ENCODE measurements at regions not wholly inside any gene's neighbourhood (a gene's known extent, or its start where the extent isn't known, plus 50 kb on each side); places are given as distances from the start of the nearest gene placed in this dataset.

GRCh38 chr14:100467046-100467750 is 120.0 kb downstream of the BEGAIN start:
- no peaks in the 10 kb centered on the region for H3K9me3 ChIP-seq (ENCODE audit: control insufficient read depth in 1 of 2, insufficient read depth in 1 of 2, low read depth in 1 of 2, low read length in 2 of 2)
- no peaks in the 10 kb centered on the region for H3K9me2 ChIP-seq (ENCODE audit: insufficient read depth)
- intact Hi-C loops (cut with micrococcal nuclease), result no loop called here
- no TSS peak for BruUV-seq (replicated peaks)
- RAD21 ChIA-PET (ENCODE audit: low non-redundant PET in 1 of 2, low total read pairs in 2 of 2, uncharacterized antibody in 2 of 2, unreplicated experiment in 2 of 2), result no interaction called here
- POLR2A ChIA-PET, result no interaction called here
- peaks cover 23% of the 10 kb centered on the region; the same call in 1 of the 2 replicates for H3K27me3 ChIP-seq (ENCODE audit: insufficient read depth, low read length)
- H3K79me2 ChIP-seq (ENCODE audit: insufficient read depth, low read length), result no peaks in the 10 kb centered on the region
- H3K36me3 ChIP-seq (ENCODE audit: control insufficient read depth in 1 of 2, insufficient read depth in 2 of 2, low read length in 2 of 2), result no peaks in the 10 kb centered on the region
- no peak for TF ChIP-seq SIN3A (IDR thresholded peaks at IDR 0.05; ENCODE audit: low read depth)
- TF ChIP-seq SRF (IDR thresholded peaks at IDR 0.05; ENCODE audit: low read depth), result no peak
- no peak for TF ChIP-seq EGR1 (IDR thresholded peaks at IDR 0.05; ENCODE audit: low read depth)
- no peak for TF ChIP-seq SP1 (IDR thresholded peaks at IDR 0.05; ENCODE audit: low read depth)
- no peak for TF ChIP-seq ZBTB33 (IDR thresholded peaks at IDR 0.05; ENCODE audit: extremely low read depth, insufficient replicate concordance, low read length)
- TF ChIP-seq CTCF (IDR thresholded peaks at IDR 0.05 in 2 of 3, conservative IDR thresholded peaks at IDR 0.05 in 1 of 3; ENCODE audit: borderline replicate concordance in 1 of 3, insufficient read depth in 1 of 3, low read depth in 2 of 3, low read length in 2 of 3), result no peak
- no peak for TF ChIP-seq REST (IDR thresholded peaks at IDR 0.05; ENCODE audit: low read depth)
- no peak for TF ChIP-seq FOSL1 (IDR thresholded peaks at IDR 0.05; ENCODE audit: low read depth)
- TF ChIP-seq MAX (IDR thresholded peaks at IDR 0.05), result no peak
- no peak for TF ChIP-seq EZH2 (IDR thresholded peaks at IDR 0.05)
- no peak for TF ChIP-seq POLR2AphosphoS5 (IDR thresholded peaks at IDR 0.05; ENCODE audit: low read depth, low read length)
- TF ChIP-seq JUND (IDR thresholded peaks at IDR 0.05), result no peak
- TF ChIP-seq ELF1 (IDR thresholded peaks at IDR 0.05; ENCODE audit: borderline replicate concordance, low read depth), result no peak
- no peak for TF ChIP-seq EZH2phosphoT487 (IDR thresholded peaks at IDR 0.05; ENCODE audit: borderline replicate concordance)
- H3K4me1 ChIP-seq (ENCODE audit: control insufficient read depth in 1 of 2, insufficient read depth in 2 of 2, low read length in 2 of 2), result peaks cover 17 to 21% of the 10 kb centered on the region in 2 experiments
- DNase-seq (ENCODE audit: low read depth, low spot score), result no peak
- H3K27ac ChIP-seq (ENCODE audit: low read depth, low read length), result no peak overlapping the region
- no peak overlapping the region for H3K4me3 ChIP-seq (replicated peaks in 1 of 2; ENCODE audit: low read depth in 1 of 2, low read length in 2 of 2)
- no peak for ATAC-seq
- CTCF ChIA-PET, result interaction anchor here (1.4 kb wide), 1 partner anchor 10 kb away, joined by 3 read pairs; no protein-coding TSS in a partner anchor
- no peak overlapping the region for H3K9ac ChIP-seq (ENCODE audit: low read length)
- H2AFZ ChIP-seq (ENCODE audit: low read depth, low read length, poor library complexity, severe bottlenecking), result no peak overlapping the region
- no peaks in the 10 kb centered on the region for H4K20me1 ChIP-seq (ENCODE audit: insufficient read depth)
- no peak overlapping the region for H3K4me2 ChIP-seq (ENCODE audit: low read length)

Measured in HCT116 (cell line).